Stimulated activated CD4-positive, alpha-beta T cell treated with anti-CD3 and anti-CD28 coated beads, TNF-alpha, amount 100 ng/mL, for 4 hours (primary cell): ENCODE measurements at regions not wholly inside any gene's neighbourhood (a gene's known extent, or its start where the extent isn't known, plus 50 kb on each side); places are given as distances from the start of the nearest gene placed in this dataset.

Source experiments
- DNase-seq, 3 experiments: peaks; one replicate each; pipeline ENCODE4 v3.0.0-alpha.2; 2020; ENCODE audit warnings: low read depth in 3 of 3

GRCh38 chr5:124466011-124466410, 280.4 kb downstream of the ZNF608 start:
- DNase-seq: no peak

DNA sequence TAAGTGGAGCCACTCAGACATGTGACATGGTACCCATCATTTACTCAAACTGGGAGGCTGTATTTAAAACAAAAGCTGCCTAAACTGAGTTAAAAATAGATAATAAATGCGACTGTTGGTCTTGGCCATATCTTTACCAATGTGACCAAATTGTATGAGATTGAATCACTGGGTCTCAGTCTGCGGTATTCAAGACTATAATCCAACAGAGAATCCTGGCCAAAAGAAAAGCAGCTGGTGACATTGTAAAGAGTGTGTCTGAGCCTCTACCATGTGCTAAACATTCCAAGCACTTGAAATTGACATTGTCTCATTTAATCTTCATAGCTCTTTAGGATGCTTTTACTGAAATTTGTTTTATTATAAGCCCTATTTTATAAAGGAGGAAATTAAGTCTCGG, 282.6 kb downstream of the ZNF608 start:
- no peak for DNase-seq

- DNase-seq: no peak
These were observed 283.7 kb downstream of the ZNF608 start for GRCh38 chr5:124462751-124463150.

GRCh38 chr5:124461941-124462340, 284.5 kb downstream of the ZNF608 start:
- no peak for DNase-seq

GRCh38 chr5:124461157-124461556, 285.3 kb downstream of the ZNF608 start:
- no peak for DNase-seq

DNA sequence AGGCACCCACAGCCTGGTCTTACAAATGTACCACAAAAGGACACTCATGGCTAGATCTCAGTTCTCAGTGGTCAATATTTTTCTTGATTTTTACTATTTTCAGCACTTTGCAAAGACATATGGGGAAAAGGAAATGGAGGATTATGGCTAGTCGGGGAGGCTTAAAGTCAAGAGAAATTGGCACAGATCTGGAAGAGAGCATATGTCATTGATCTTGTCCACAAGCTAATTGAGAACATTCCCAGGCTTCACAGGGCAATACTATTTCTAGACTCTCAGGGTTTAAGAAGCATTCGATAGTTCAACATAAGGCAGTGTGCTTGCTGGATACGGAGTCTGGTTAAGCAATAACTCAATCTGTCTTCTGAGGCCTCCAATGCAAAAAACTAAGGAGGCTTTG, 285.8 kb downstream of the ZNF608 start:
- no peak for DNase-seq

GRCh38 chr5:124459984-124460383, 286.5 kb downstream of the ZNF608 start:
- DNase-seq: no peak

DNA sequence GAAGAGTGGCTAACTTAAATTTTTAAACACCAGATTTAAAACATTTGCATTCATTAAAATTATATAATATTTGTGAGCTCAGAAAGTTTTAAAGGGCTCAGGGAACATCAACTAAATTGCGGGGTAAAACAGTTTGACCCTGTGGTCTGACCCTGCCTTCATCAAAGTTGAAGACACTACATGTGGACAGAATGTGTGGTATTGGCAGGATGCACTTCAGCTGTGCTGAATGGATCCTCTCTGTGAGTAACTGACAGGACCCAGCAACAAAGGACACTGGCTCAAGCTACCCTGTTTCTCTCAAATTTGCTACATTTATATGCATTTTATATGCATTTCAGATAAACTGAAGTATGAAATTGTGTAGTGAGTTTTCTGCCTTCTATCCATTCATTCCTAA, 288.5 kb downstream of the ZNF608 start:
- no peak for DNase-seq

- no peak for DNase-seq
These were observed 289.3 kb downstream of the ZNF608 start for GRCh38 chr5:124457101-124457500.

DNA sequence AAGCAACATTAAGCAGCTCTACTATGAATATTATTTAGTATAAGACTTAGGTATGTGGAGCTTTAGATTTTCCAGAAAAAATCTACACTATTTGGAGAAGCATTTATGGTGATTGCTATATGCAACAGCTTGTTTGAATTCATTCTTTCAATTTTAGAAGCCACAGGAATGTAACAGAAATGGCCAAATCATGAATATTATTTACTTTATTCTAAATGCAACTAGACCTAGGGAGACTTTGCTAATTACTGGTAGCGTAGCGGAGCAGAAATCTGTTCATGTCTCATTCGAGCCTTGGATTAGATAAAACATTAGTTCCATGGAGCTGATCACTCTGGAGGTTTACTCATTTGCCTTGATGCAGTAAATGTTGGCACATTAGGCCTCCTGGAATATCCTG, 290.2 kb downstream of the ZNF608 start:
- no peak for DNase-seq

DNA sequence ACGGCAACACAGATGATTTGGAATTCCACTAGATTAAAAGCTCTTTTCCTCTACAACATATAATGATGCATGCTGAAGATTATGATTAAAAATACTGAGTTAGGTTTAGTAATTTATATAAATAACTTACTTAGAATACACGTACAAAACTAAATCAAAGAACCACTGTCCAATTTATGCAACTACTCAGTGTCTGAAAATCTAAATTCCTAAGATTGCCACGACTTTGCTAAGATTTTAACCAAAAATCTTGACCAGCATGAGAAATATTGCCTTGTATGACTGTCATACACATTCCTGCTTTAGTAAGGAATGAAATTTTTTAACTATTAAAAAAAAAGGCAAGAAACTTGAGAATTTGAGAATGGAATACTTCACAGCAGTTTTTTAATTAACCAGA, 292.4 kb downstream of the ZNF608 start:
- DNase-seq: no peak

- DNase-seq: no peak
These were observed 293.0 kb downstream of the ZNF608 start for GRCh38 chr5:124453221-124454051.

- no peak for DNase-seq
These were observed 294.0 kb downstream of the ZNF608 start for GRCh38 chr5:124452412-124452811.

- DNase-seq: no peak
These were observed 294.6 kb downstream of the ZNF608 start for GRCh38 chr5:124451721-124452383.

- DNase-seq: no peak
These were observed 300.3 kb downstream of the ZNF608 start for GRCh38 chr5:124446120-124446519.

GRCh38 chr5:124445070-124445619, 301.3 kb downstream of the ZNF608 start:
- DNase-seq: no peak

GRCh38 chr5:124444147-124444775, 302.2 kb downstream of the ZNF608 start:
- no peak for DNase-seq

DNA sequence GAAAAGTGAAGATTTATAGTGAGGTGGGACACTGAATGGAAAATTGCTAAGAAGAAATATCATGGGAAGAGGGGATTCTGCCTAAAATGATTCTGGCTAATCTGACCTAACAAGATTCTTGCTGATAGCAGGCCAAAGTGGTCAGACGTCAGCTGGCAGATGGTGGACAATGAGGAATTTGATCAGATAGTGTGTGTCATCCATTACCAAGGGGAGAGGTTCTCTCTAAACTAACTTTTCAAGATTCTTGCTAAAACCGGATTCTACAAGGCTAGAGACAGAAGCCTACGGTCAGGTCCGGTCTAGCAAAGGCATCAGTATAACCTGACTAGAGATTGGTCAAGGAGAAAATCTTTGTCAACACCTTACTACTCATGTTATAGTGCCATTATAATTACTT, 306.0 kb downstream of the ZNF608 start:
- no peak for DNase-seq

- no peak for DNase-seq
These were observed 306.8 kb downstream of the ZNF608 start for GRCh38 chr5:124439609-124440008.

DNA sequence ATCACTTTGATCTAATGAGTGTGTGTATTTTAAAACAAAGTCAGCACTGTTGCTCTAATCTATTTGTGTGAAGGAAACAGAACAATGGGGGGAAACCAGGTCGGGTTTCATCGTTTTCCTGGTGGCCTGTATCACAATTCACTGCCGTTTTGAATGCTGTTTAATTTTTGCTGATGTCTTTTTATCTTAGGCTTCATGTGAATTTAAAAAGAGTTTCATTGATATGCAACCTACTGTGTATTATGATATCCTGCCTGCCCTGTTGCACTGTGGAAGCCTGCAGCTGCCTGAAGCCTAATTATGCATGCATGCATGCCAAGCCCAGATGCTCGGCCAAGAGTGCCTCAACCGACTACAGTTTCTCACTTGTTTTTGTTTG, 307.5 kb downstream of the ZNF608 start:
- DNase-seq: no peak

GRCh38 chr5:124438026-124438902, 308.2 kb downstream of the ZNF608 start:
- DNase-seq: no peak

DNA sequence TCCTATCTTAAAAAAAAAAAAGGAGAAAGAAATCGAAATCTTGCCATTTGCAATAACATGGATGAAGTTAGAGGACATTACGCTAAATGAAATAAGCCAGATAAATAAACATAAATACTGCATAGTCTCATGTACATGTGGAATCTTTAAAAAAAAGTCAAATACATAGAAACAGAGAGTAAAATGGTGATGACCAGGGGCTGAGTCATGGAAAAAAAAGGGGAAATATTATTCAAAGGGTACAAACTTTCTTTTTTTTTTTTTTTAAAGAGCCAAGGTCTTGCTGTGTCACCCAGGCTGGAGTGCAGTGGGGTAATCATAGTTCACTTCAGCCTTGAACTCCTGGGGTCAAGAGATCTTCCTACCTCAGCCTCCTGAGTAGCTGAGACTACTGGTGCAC, 310.1 kb downstream of the ZNF608 start:
- DNase-seq: no peak
